HG03135 (cell line): ENCODE measurements at regions not wholly inside any gene's neighbourhood (a gene's known extent, or its start where the extent isn't known, plus 50 kb on each side); places are given as distances from the start of the nearest gene placed in this dataset.
"Not testable (repeated sequence)": the region's sequence is repeated elsewhere in the genome, so short reads cannot be mapped to it uniquely, and the experiment has no call there.

Source experiments
- ATAC-seq: cut with Tn5 transposase; IDR thresholded peaks from one replicate; pipeline ENCODE4 v1.9.1; 2021; ENCODE audit warnings: mild to moderate bottlenecking, moderate library complexity; ENCODE audit not compliant: unreplicated experiment

DNA sequence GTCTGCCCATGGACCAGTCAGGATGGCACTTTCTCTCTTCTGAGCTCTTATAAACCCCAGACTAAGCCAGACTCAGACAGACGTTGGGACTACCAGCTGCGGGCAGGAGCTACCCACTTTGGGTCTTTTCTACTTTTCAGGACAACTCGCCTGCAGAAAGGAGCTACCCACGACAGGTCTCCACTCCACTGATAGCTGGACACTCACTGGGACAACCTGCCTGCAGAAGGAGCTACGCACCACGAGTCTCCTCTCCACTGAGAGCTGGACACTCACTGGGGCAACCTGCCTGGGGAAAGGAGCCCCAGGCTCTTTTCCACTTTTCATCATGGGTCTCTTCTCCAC is 1440.2 kb upstream of the ACO1 start:
- no peak for ATAC-seq

GRCh38 chr9:30944741-30945280 is 1439.6 kb upstream of the ACO1 start:
- no peak for ATAC-seq

GRCh38 chr9:30964332-30964731 is 1420.1 kb upstream of the ACO1 start:
- ATAC-seq: no peak

GRCh38 chr9:30967476-30967875 is 1417.0 kb upstream of the ACO1 start:
- no peak for ATAC-seq

- no peak for ATAC-seq
These were observed 1414.3 kb upstream of the ACO1 start for GRCh38 chr9:30970186-30970585.

GRCh38 chr9:30970812-30971211 is 1413.6 kb upstream of the ACO1 start:
- ATAC-seq: no peak

DNA sequence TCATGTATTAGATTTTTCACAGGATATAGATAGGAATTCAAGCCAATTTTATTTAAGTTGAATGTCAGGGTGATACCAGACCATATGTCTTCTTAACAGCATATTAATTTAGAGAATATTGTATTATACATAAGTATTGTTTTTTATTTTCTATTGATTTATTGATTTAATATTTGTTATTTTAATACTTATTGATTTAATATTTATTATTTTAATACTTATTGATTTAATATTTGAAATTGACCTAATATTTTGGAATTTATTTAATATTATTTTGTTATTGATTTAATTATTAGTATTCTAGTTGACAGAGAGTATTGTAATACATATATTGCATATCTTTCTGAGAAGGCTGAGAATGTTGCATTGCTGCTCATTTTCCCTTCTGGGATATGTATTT is 1411.8 kb upstream of the ACO1 start:
- ATAC-seq: no peak

GRCh38 chr9:30977965-30978364 is 1406.5 kb upstream of the ACO1 start:
- ATAC-seq: no peak

GRCh38 chr9:30982301-30982700 is 1402.1 kb upstream of the ACO1 start:
- ATAC-seq: no peak

GRCh38 chr9:30995956-30996738 is 1388.3 kb upstream of the ACO1 start:
- no peak for ATAC-seq

GRCh38 chr9:30996761-30997160 is 1387.7 kb upstream of the ACO1 start:
- ATAC-seq: no peak

DNA sequence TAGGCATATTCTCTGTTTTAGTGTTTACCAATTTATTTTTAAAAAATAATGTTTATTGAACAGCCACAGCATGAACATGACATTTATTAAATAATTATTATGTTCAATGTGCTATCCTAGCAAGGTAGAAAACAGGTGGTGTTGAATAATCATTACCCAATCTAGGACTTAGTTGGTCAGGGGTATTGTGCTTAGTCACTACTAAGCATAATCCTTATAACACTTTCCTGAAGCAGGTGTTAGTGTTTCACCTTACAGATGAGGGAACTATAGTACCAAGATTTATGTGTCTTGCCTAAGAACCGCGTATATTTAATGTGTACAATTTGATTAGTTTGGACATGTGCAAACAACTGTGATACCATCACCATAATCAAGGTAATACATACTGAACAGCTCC is 1387.2 kb upstream of the ACO1 start:
- ATAC-seq: no peak

DNA sequence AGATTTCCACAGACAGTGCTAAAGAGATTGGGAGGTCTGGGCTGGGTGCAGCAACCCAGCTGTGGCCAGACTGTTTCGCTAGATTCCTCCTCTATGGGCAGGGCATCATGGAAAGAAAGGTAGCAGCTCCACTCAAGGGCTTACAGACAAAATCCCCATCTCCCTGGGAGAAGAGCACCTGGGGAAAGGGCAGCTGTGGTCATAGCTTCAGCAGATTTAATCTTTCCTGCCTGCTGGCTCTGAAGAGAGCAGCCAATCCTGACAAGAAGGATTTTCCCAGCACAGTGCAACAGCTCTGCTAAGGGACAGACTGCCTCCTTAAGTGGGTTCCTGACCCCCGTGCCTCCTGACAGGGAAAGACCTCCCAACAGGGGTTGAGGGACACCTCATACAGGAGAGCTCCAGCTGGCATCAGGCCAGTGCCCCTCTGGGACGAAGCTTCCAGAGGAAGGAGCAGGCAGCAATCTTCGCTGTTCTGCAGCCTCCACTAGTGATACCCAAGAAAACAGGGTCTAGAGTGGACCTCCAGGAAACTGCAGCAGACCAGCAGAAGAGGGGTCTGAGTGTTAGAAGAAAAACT is 1379.3 kb upstream of the ACO1 start:
- no peak for ATAC-seq

- no peak for ATAC-seq
These were observed 1371.1 kb upstream of the ACO1 start for GRCh38 chr9:31013371-31013770.

DNA sequence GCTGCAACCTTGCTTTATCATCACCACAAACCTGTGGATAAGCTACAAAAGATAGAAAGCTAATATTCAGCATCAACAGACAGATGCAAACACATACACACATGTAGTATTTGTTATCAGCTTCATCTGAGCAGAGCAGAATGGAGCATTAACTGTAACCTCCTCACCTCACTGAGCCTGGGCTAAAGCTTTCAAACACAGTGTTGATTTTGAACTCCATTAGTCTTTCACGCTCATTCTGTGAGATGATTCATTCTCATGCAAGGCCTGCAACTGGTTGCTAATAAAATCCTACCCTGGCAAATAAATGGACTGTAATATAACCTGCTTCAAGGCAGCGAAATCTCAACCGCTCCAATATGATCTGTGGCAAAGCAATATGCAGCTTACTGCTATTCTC is 1360.6 kb upstream of the ACO1 start:
- ATAC-seq: no peak

DNA sequence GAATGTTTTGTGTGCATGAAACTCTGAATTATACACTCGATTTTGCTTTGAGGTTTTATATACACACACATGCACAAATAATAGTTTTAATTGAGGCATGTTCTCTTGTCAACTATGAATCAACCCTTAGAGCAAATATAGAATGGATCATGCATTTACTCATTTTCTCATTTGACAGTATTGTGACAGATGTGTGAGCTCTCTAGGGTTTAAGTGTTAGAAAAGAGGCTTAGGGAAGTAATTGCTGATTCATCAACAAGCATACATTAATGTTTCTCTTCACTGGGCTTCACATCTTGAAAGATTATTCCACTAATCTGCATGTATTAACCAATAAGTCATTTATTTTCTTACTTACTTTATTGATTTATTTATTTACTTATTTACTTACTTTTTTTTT is 1356.8 kb upstream of the ACO1 start:
- ATAC-seq: no peak

DNA sequence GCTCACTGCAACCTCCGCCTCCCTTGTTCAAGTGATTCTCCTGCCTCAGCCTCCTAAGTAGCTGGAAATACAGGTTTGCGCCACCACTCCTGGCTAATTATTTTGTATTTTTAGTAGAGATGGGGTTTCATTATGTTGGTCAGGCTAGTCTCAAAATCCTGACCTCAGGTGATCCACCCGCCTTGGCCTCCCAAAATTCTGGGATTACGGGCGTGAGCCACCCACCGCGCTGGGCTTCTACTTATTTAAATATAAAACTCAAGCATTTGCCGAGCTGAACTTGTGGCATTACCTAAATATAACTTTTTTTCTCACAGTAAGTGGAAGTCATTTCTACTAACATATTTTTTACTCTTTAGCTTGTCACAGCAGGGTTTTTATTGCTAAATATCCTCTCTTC is 1356.3 kb upstream of the ACO1 start:
- ATAC-seq: no peak

- ATAC-seq: no peak
These were observed 1353.7 kb upstream of the ACO1 start for GRCh38 chr9:31030741-31031202.

GRCh38 chr9:31032206-31032605 is 1352.2 kb upstream of the ACO1 start:
- no peak for ATAC-seq

GRCh38 chr9:31034311-31034710 is 1350.1 kb upstream of the ACO1 start:
- no peak for ATAC-seq

DNA sequence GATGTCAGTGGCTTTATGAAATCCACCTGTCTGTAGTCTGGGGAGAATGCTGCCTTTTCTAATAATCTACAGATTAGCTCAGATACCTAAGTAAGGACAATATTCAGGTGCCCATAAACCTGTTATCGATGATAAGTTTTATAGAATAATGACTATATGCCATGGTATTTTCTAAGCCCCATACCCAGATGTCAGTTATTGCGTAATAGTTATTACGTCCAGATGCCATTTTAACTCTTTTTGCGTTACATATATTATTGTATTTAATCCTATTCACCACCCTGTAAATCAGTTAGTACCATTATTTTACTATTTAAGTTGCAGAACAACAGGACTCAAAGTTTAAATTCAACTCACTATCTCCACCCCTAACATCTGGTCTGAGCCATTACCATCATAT is 1343.9 kb upstream of the ACO1 start:
- ATAC-seq: no peak

DNA sequence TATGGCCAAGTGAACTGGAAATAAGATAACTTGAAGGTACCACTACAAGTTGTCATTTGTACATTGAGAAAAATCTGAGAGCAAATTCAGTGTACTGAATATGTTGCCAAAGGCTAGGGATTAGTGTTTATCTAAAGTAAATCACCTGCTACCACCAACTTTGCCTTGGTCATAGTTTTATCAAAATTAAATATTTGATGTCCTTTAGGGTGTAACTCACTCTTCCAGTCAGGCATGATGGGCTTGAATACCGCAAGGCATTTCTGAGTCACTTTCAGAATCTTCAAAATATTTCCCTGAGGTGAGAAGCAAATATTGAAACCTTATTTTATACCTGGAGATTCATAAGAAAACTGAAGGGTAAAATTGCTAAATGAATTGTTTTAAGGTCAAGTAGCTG is 1338.6 kb upstream of the ACO1 start:
- no peak for ATAC-seq

DNA sequence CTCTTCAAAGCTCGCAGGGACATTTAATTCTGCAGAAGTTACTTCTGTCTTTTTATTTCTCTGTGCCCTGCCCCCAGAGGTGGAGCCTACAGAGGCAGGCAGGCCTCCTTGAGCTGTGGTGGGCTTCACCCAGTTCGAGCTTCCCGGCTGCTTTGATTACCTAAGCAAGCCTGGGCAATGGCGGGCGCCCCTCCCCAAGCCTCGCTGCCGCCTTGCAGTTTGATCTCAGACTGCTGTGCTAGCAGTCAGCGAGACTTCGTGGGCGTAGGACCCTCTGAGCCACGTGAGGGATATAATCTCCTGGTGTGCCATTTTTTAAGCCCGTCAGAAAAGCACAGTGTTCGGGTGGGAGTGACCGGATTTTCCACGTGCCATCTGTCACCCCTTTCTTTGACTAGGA is 1322.9 kb upstream of the ACO1 start:
- ATAC-seq: not testable (repeated sequence)
